SK-N-SH treated with all-trans-retinoic acid at 6 μM for 48 hours (cell line): ENCODE measurements at regions not wholly inside any gene's neighbourhood (a gene's known extent, or its start where the extent isn't known, plus 50 kb on each side); places are given as distances from the start of the nearest gene placed in this dataset.

ENCODE experiments used
- ATAC-seq: fragments of 200-7000 bp; cut with Tn5 transposase; 3 replicates; pipeline ENCODE4 v1.9.1; 2020; ENCODE audit warnings: mild to moderate bottlenecking, moderate library complexity
- ARNTL ChIP-seq: fragments of 450-650 bp; formaldehyde crosslinking; IDR thresholded peaks from 2 replicates; pipeline ENCODE4 v1.5.0; 2020; ENCODE audit warnings: low read depth, mild to moderate bottlenecking, moderate library complexity, borderline replicate concordance
- BACH2 ChIP-seq: fragments of 250-450 bp; sonication (Bioruptor Pico); IDR thresholded peaks from 2 replicates; pipeline ENCODE4 v1.9.0; 2021; ENCODE audit warnings: mild to moderate bottlenecking, borderline replicate concordance
- CREB5 ChIP-seq: fragments of 250-450 bp; sonication (Bioruptor Pico); IDR thresholded peaks from 2 replicates; pipeline ENCODE4 v1.5.1; 2020; ENCODE audit warnings: low read depth, mild to moderate bottlenecking, moderate library complexity
- CSDC2 ChIP-seq: fragments of 250-450 bp; sonication (Bioruptor Pico); IDR thresholded peaks from 2 replicates; pipeline ENCODE4 v1.5.0; 2020; ENCODE audit warnings: mild to moderate bottlenecking, moderate library complexity
- ESRRG ChIP-seq: fragments of 250-450 bp; sonication (Bioruptor Pico); IDR thresholded peaks from 2 replicates; pipeline ENCODE4 v1.6.1; 2021; ENCODE audit warnings: mild to moderate bottlenecking
- GLIS3 ChIP-seq: fragments of 250-450 bp; sonication (Bioruptor Pico); IDR thresholded peaks from 2 replicates; pipeline ENCODE4 v1.5.0; 2020; ENCODE audit warnings: mild to moderate bottlenecking, moderate library complexity
- OSR1 ChIP-seq: fragments of 250-450 bp; sonication (Bioruptor Pico); IDR thresholded peaks from 2 replicates; pipeline ENCODE4 v1.8.0; 2022; ENCODE audit warnings: moderate library complexity, mild to moderate bottlenecking, inconsistent platforms
- POU6F1 ChIP-seq: fragments of 250-450 bp; sonication (Bioruptor Pico); IDR thresholded peaks from 2 replicates; pipeline ENCODE4 v1.8.0; 2021; ENCODE audit warnings: low read depth, mild to moderate bottlenecking, moderate library complexity, borderline replicate concordance
- PPARA ChIP-seq: fragments of 250-450 bp; sonication (Bioruptor Pico); IDR thresholded peaks from 2 replicates; pipeline ENCODE4 v1.5.0; 2020; ENCODE audit warnings: mild to moderate bottlenecking, borderline replicate concordance
- SNAI2 ChIP-seq: fragments of 250-450 bp; sonication (Bioruptor Pico); IDR thresholded peaks from 2 replicates; pipeline ENCODE4 v1.5.0; 2020; ENCODE audit warnings: mild to moderate bottlenecking, moderate library complexity
- TCF4 ChIP-seq: fragments of 250-450 bp; sonication (Bioruptor Pico); IDR thresholded peaks from 2 replicates; pipeline ENCODE4 v1.8.0; 2021; ENCODE audit warnings: mild to moderate bottlenecking, moderate library complexity, borderline replicate concordance
- TOX ChIP-seq: fragments of 250-450 bp; sonication (Bioruptor Pico); IDR thresholded peaks from 2 replicates; pipeline ENCODE4 v1.8.0; 2021; ENCODE audit warnings: mild to moderate bottlenecking, moderate library complexity, borderline replicate concordance
- TSHZ2 ChIP-seq: fragments of 250-450 bp; sonication (Bioruptor Pico); IDR thresholded peaks from 2 replicates; pipeline ENCODE4 v1.5.0; 2020; ENCODE audit warnings: mild to moderate bottlenecking, moderate library complexity
- ZC3H10 ChIP-seq: fragments of 250-450 bp; sonication (Bioruptor Pico); IDR thresholded peaks from 2 replicates; pipeline ENCODE4 v1.5.1; 2021; ENCODE audit warnings: mild to moderate bottlenecking, moderate library complexity
- ZFP3 ChIP-seq: fragments of 250-450 bp; sonication (Bioruptor Pico); IDR thresholded peaks from 2 replicates; pipeline ENCODE4 v1.5.0; 2020; ENCODE audit warnings: mild to moderate bottlenecking, moderate library complexity
- ZFP30 ChIP-seq: fragments of 450-650 bp; formaldehyde crosslinking; IDR thresholded peaks from 2 replicates; pipeline ENCODE4 v1.5.0; 2022; ENCODE audit warnings: mild to moderate bottlenecking, moderate library complexity
- ZNF565 ChIP-seq: fragments of 450-650 bp; formaldehyde crosslinking; conservative IDR thresholded peaks from 2 replicates; pipeline ENCODE4 v1.5.0; 2020; ENCODE audit warnings: low read depth, mild to moderate bottlenecking, moderate library complexity
- ZNF70 ChIP-seq: fragments of 450-650 bp; formaldehyde crosslinking; IDR thresholded peaks from 2 replicates; pipeline ENCODE4 v1.5.0; 2020; ENCODE audit warnings: mild to moderate bottlenecking, moderate library complexity
- ZNF8 ChIP-seq: fragments of 450-650 bp; formaldehyde crosslinking; IDR thresholded peaks from 2 replicates; pipeline ENCODE4 v1.5.0; 2020; ENCODE audit warnings: mild to moderate bottlenecking, moderate library complexity
- TF ChIP-seq, protein P1 (sequence below): fragments of 250-450 bp; sonication (Bioruptor Pico); IDR thresholded peaks from 2 replicates; pipeline ENCODE4 v1.8.0; 2020; ENCODE audit warnings: mild to moderate bottlenecking, moderate library complexity, borderline replicate concordance

- TF ChIP-seq CSDC2 (CRISPR knock-in tag) (no peak), PPARA (CRISPR knock-in tag) (no peak), SNAI2 (CRISPR knock-in tag) (no peak), GLIS3 (CRISPR knock-in tag) (no peak), CREB5 (no peak), ZC3H10 (CRISPR knock-in tag) (no peak), ZNF565 (CRISPR knock-in tag) (no peak), POU6F1 (CRISPR knock-in tag) (no peak), TCF4 (CRISPR knock-in tag) (no peak), ZNF70 (CRISPR knock-in tag) (no peak), TOX (CRISPR knock-in tag) (no peak), ESRRG (CRISPR knock-in tag) (no peak), BACH2 (no peak), OSR1 (CRISPR knock-in tag) (no peak), ZFP3 (CRISPR knock-in tag) (no peak), ARNTL (CRISPR knock-in tag) (no peak)
- no peak for ATAC-seq
Observed at GRCh38 chr10:35834877-35835494, 192.9 kb upstream of the FZD8 start.

- no peak for ATAC-seq
- no peak for TF ChIP-seq ARNTL (CRISPR knock-in tag)
- TF ChIP-seq POU6F1 (CRISPR knock-in tag) = no peak
- no peak for TF ChIP-seq ZNF8 (CRISPR knock-in tag)
- no peak for TF ChIP-seq ESRRG (CRISPR knock-in tag)
- TF ChIP-seq ZNF70 (CRISPR knock-in tag) = no peak
- no peak for TF ChIP-seq ZNF565 (CRISPR knock-in tag)
- no peak for TF ChIP-seq OSR1 (CRISPR knock-in tag)
- TF ChIP-seq CSDC2 (CRISPR knock-in tag) = no peak
- no peak for TF ChIP-seq TSHZ2 (CRISPR knock-in tag)
- TF ChIP-seq TOX (CRISPR knock-in tag) = no peak
- TF ChIP-seq CREB5 = no peak
Observed at GRCh38 chr10:35827783-35828182, 185.7 kb upstream of the FZD8 start.

GRCh38 chr10:35824704-35825103 lies 182.6 kb upstream of the FZD8 start:
- no peak for ATAC-seq
- TF ChIP-seq ZFP30 (CRISPR knock-in tag) = no peak
- no peak for TF ChIP-seq TOX (CRISPR knock-in tag)
- no peak for TF ChIP-seq POU6F1 (CRISPR knock-in tag)
- no peak for TF ChIP-seq ZNF565 (CRISPR knock-in tag)
- TF ChIP-seq CSDC2 (CRISPR knock-in tag) = no peak
- TF ChIP-seq CREB5 = no peak
- TF ChIP-seq, protein P1, sequence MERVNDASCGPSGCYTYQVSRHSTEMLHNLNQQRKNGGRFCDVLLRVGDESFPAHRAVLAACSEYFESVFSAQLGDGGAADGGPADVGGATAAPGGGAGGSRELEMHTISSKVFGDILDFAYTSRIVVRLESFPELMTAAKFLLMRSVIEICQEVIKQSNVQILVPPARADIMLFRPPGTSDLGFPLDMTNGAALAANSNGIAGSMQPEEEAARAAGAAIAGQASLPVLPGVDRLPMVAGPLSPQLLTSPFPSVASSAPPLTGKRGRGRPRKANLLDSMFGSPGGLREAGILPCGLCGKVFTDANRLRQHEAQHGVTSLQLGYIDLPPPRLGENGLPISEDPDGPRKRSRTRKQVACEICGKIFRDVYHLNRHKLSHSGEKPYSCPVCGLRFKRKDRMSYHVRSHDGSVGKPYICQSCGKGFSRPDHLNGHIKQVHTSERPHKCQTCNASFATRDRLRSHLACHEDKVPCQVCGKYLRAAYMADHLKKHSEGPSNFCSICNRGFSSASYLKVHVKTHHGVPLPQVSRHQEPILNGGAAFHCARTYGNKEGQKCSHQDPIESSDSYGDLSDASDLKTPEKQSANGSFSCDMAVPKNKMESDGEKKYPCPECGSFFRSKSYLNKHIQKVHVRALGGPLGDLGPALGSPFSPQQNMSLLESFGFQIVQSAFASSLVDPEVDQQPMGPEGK (CRISPR knock-in tag) = no peak
- no peak for TF ChIP-seq BACH2
- no peak for TF ChIP-seq SNAI2 (CRISPR knock-in tag)
